ENCODE measurements at regions not wholly inside any gene's neighbourhood (a gene's known extent, or its start where the extent isn't known, plus 50 kb on each side); places are given as distances from the start of the nearest gene placed in this dataset.
"Not testable (repeated sequence)": the region's sequence is repeated elsewhere in the genome, so short reads cannot be mapped to it uniquely, and the experiment has no call there.

DNA sequence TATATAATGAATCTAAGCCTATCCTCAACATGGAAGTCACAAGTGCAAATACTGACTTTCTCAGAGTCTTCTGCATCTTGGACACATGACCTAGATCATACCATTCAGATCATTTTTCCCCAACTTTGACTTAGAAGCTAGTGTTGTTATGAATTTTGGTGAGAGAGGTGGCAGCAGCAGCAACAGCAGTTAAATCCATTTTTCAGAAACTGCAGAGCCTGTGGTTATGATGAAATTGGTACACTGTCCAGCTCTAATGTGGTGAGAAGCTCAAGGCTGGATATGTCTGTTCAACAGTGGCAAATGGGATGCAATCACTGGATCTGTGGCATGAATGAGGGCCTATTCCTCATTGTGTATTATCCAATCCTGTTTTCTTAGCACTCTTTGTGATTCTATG is 290.1 kb upstream of the SATB1 start:
- Mint-ChIP-seq H3K4me3 (peak overlapping the region; percentile 8), H3K36me3 (peaks cover 44% of the 10 kb centered on the region)

DNA sequence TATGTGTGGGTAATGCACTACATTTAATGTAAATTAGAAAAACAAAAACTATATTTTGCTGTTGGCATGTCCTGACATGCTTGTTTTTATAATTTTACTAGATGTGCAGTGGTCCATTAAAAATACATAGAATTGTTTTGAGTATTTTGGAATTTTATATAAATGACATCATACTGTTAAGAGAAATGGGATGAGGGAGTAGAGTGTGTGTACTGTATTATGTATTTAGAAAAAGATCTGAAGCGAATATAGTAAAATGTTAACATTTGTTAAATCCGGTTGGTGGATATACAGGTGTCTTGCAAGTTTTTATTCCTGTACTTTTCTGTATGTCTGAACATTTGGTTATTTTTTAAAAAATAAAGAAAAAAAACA is 288.4 kb upstream of the SATB1 start:
- H3K9me3 Mint-ChIP-seq (ENCODE audit: low read depth) = peaks cover 5% of the 10 kb centered on the region
- H3K27me3 Mint-ChIP-seq = no peaks in the 10 kb centered on the region
- no peak for DNase-seq
- peak overlapping the region; percentile 61 for H3K4me3 Mint-ChIP-seq
- CTCF ChIA-PET = interaction anchor here (1.0 to 3.1 kb wide), 5 partner anchors 11 to 268 kb away, joined by 3 to 13 read pairs (median 9); no protein-coding TSS in a partner anchor
- H3K4me1 Mint-ChIP-seq = peaks cover 84% of the 10 kb centered on the region
- ATAC-seq = no peak
- peak overlapping the region; percentile 97 for H3K27ac Mint-ChIP-seq
- peaks cover 45% of the 10 kb centered on the region for H3K36me3 Mint-ChIP-seq

More for the DNA sequence above, 290.1 kb upstream of the SATB1 start:
- peak overlapping the region; percentile 97 for H3K27ac Mint-ChIP-seq
- H3K4me1 Mint-ChIP-seq = peaks cover 82% of the 10 kb centered on the region
- CTCF ChIA-PET = interaction anchor here (0.7 to 4.3 kb wide), 14 partner anchors 11 to 273 kb away, joined by 3 to 56 read pairs (median 3); no protein-coding TSS in a partner anchor
- H3K9me3 Mint-ChIP-seq (ENCODE audit: low read depth) = peaks cover 4% of the 10 kb centered on the region
- ATAC-seq (no peak), DNase-seq (no peak)
- no peaks in the 10 kb centered on the region for H3K27me3 Mint-ChIP-seq

DNA sequence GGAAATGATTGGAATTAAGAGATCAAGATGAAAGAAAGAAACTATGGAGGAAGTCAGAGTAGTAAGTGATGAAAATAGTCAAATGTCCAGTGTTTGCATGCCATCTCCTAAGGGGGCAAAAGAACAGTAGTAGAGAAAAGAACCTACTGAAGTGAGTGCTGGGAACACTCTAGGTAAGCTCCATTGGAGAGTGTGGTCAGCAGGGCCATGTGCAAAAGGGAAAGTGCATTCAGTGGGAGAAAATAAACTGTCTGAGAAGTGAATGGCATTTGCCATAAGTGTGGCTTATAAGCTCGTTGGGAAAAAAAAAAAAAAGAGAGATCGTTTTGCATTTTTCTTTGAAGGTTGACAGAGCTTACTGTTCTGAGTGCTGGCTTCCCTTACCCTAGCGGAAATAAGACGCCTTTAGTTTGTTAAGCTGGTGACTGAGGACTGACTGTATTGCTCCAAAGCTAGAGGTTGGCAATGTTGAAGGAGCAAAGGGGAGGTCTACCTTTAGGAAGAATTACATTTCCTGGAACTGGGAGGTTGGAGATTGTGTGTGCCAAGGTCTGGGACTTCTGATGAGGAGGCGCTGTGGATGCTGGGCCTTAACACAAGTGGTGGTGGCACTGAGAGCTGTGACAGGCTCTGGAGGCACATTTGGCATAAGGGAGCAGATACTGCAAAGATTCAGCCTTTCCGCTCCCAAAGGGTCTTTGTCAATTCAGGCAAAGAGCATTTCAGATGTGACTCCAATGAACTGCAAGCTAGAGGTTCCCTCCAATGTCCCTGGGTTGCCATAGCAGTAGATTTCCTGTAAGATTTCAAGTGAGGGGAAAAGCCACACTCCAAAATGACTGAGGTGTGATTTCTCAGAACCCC is 287.8 kb upstream of the SATB1 start:
- DNase-seq (peak; percentile 77), ATAC-seq (peak; percentile 67)
- peaks cover 7% of the 10 kb centered on the region for H3K9me3 Mint-ChIP-seq (ENCODE audit: low read depth)
- no peaks in the 10 kb centered on the region for H3K27me3 Mint-ChIP-seq
- H3K4me1 Mint-ChIP-seq = peaks cover 80% of the 10 kb centered on the region
- peak overlapping the region; percentile 97 for H3K27ac Mint-ChIP-seq
- CTCF ChIA-PET = interaction anchor here (0.8 to 3.1 kb wide), 10 partner anchors 12 to 267 kb away, joined by 3 to 13 read pairs (median 4); no protein-coding TSS in a partner anchor
- H3K36me3 Mint-ChIP-seq = peaks cover 48% of the 10 kb centered on the region
- H3K4me3 Mint-ChIP-seq = peak overlapping the region; percentile 61

DNA sequence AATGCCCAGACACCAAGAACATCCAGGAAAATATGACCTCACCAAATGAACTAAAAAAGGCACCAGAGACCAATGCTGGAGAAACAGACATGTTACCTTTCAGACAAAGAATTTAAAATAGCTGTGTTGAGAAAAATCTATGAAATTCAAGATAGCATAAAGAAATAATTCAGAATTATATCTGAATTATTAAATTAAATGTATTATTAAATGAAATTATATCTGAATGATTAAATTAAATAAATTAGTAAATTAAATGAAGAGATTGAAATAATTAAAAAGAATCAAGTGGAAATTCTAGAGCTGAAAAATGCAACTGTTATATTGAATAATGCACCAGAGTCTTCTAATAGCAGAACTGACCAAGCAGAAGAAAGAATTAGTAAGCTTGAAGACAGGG is 279.2 kb upstream of the SATB1 start:
- Mint-ChIP-seq H3K4me1 (peaks cover 24% of the 10 kb centered on the region), H3K36me3 (peaks cover 61% of the 10 kb centered on the region), H3K9me3 (ENCODE audit: low read depth) (peaks cover 23% of the 10 kb centered on the region), H3K27ac (peak overlapping the region; percentile 27), H3K27me3 (no peaks in the 10 kb centered on the region), H3K4me3 (no peak overlapping the region)
- no peak for ATAC-seq
- no peak for DNase-seq
- CTCF ChIA-PET = interaction anchor here (0.7 to 1.3 kb wide), 3 partner anchors 11 to 54 kb away, joined by 3 read pairs; no protein-coding TSS in a partner anchor

DNA sequence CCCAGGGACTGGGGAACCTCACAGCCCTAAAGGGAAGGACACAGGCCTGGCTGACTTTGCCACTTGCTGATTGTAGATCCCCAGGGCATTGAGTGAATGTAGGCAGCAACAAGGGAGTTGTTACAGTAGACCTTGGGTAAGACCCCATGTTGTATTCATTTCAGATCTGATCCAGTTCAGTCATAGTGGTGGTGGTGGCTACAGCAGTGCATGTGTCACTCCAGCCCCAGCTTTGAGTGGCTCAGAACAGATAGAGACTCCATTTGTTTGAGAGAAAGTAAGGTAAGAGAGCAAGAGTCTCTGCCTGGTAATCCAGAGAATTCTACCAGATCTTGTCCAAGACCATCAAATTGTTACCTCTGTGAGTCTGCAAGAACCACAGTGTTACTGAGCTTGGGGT is 278.7 kb upstream of the SATB1 start:
- Mint-ChIP-seq H3K4me1 (peaks cover 19% of the 10 kb centered on the region), H3K4me3 (no peak overlapping the region), H3K36me3 (peaks cover 57% of the 10 kb centered on the region), H3K9me3 (ENCODE audit: low read depth) (peaks cover 21% of the 10 kb centered on the region), H3K27me3 (no peaks in the 10 kb centered on the region), H3K27ac (peak overlapping the region; percentile 27)
- peak; percentile 45 for ATAC-seq
- no peak for DNase-seq
- CTCF ChIA-PET = interaction anchor here (1.1 to 1.3 kb wide), 2 partner anchors 12 to 54 kb away, joined by 3 read pairs; no protein-coding TSS in a partner anchor

DNA sequence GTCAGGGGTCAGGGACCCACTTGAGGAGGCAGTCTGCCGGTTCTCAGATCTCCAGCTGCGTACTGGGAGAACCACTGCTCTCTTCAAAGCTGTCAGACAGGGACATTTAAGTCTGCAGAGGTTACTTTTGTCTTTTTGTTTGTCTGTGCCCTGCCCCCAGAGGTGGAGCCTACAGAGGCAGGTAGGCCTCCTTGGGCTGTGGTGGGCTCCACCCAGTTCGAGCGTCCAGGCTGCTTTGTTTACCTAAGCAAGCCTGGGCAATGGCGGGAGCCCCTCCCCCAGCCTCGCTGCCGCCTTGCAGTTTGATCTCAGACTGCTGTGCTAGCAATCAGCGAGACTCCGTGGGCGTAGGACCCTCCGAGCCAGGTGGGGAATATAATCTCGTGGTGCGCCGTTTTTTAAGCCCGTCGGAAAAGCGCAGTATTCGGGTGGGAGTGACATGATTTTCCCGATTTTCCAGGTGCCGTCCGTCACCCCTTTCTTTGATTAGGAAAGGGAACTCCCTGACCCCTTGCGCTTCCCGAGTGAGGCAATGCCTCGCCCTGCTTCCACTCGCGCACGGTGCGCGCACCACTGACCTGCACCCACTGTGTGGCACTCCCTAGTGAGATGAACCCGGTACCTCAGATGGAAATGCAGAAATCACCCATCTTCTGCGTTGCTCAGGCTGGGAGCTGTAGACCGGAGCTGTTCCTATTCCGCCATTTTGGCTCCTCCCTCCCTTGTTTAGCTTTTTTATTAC is 268.6 kb upstream of the SATB1 start:
- H3K4me1 Mint-ChIP-seq, ATAC-seq, CTCF ChIA-PET, H3K27ac Mint-ChIP-seq, H3K4me3 Mint-ChIP-seq, H3K27me3 Mint-ChIP-seq, DNase-seq: not testable (repeated sequence)
- peaks cover 18% of the 10 kb centered on the region for H3K9me3 Mint-ChIP-seq (ENCODE audit: low read depth)
- H3K36me3 Mint-ChIP-seq = peaks cover 33% of the 10 kb centered on the region

DNA sequence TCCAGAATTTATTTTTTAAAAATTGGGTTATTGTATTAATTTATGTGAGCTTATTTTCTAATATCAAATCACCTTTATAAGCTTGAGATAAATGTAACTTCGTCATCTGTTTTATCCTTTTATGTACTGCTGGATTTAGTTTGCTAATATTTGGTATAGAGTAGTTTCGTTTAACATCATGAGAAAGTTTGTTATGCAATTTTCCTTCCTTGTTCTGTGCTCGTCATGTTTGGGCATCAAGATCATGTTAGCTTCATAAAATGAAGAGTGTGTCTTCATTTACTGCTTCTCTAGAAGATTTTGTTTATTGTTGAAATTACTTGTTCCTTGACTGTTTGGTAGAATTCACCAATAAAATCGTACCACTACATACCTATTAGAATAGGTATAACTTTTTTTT is 262.1 kb upstream of the SATB1 start:
- H3K4me3 Mint-ChIP-seq = no peak overlapping the region
- no peaks in the 10 kb centered on the region for H3K27me3 Mint-ChIP-seq
- H3K9me3 Mint-ChIP-seq (ENCODE audit: low read depth) = peaks cover 12% of the 10 kb centered on the region
- CTCF ChIA-PET = no interaction called here
- no peak overlapping the region for H3K27ac Mint-ChIP-seq
- H3K36me3 Mint-ChIP-seq = peaks cover 48% of the 10 kb centered on the region
- H3K4me1 Mint-ChIP-seq = peaks cover 24% of the 10 kb centered on the region
- ATAC-seq (no peak), DNase-seq (no peak)

DNA sequence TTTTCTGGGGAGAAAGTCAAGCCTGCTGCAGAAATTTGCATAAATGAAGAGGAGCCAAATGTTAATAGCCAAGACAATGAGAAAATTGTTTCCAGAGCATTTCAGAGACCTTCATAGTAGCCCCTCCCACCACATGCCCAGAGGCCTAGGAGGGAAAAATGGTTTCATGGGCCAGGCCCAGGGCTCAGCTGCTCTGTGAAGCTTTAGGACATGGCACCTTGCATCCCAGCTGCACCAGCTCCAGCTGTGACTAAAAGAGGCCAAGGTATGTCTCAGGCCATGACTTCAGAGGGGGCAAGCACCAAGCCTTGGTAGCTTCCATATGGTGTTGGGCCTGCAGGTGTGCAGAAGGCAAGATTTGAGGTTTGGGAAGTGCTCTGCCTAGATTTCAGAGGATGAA is 258.8 kb upstream of the SATB1 start:
- Mint-ChIP-seq H3K9me3 (ENCODE audit: low read depth) (peaks cover 10% of the 10 kb centered on the region), H3K4me3 (no peak overlapping the region), H3K27me3 (no peaks in the 10 kb centered on the region), H3K36me3 (peaks cover 47% of the 10 kb centered on the region), H3K27ac (no peak overlapping the region), H3K4me1 (peaks cover 53% of the 10 kb centered on the region)
- DNase-seq = no peak
- ATAC-seq = no peak
- CTCF ChIA-PET = interaction anchor here (0.7 to 1.5 kb wide), 3 partner anchors 29 to 124 kb away, joined by 3 to 4 read pairs (median 3); no protein-coding TSS in a partner anchor

DNA sequence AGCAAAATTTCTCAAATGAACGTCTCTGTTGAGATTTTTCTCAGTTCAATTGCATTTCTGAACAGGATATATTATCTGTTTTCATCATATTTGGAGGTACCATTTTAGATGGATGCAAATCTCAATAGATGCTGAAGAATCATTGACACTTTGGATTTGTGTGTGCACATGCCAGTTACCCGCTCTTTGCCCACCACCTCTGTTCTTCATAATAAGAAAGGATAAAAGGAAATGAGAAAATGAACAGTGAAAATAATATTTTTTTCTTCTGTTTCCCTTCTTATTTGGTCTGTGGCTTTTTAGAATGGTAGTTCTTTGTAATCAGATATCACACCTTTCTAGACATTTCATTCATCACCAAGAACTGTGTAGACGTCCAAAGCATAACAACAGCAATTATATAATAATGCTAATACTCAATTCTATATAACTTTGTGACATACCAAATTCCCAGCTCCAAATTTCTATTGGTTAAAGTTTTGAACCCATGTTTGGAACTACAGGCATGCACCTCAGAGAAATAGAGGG is 256.7 kb upstream of the SATB1 start:
- H3K4me3 Mint-ChIP-seq = no peak overlapping the region
- no peaks in the 10 kb centered on the region for H3K27me3 Mint-ChIP-seq
- DNase-seq = no peak
- peaks cover 7% of the 10 kb centered on the region for H3K9me3 Mint-ChIP-seq (ENCODE audit: low read depth)
- peak overlapping the region; percentile 81 for H3K27ac Mint-ChIP-seq
- CTCF ChIA-PET = interaction anchor here (1.6 to 1.7 kb wide), 3 partner anchors 30 to 43 kb away, joined by 3 to 5 read pairs (median 3); no protein-coding TSS in a partner anchor
- peaks cover 47% of the 10 kb centered on the region for H3K36me3 Mint-ChIP-seq
- peaks cover 68% of the 10 kb centered on the region for H3K4me1 Mint-ChIP-seq
- ATAC-seq = peak; percentile 21

DNA sequence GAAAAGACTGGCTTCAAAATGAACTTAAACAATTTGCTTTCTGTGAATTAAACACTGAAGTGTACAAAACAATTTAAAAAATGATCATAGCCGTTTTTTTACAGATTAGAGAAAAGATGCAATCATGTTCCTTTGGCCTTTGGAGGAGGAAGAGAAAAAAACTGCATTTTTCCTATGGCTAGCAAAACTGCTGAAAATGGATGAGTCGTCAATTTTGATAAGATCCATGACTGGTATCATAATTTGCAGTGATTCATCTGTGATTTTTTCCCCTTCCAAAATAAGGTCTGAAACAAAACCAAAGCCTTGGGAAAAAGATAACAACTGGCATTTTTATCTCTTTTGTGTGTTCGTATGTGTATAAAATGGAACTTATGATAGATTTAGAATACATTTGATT is 255.6 kb upstream of the SATB1 start:
- Mint-ChIP-seq H3K36me3 (peaks cover 44% of the 10 kb centered on the region), H3K27ac (peak overlapping the region; percentile 81), H3K9me3 (ENCODE audit: low read depth) (peaks cover 4% of the 10 kb centered on the region), H3K4me1 (peaks cover 74% of the 10 kb centered on the region), H3K27me3 (no peaks in the 10 kb centered on the region), H3K4me3 (no peak overlapping the region)
- ATAC-seq = no peak
- CTCF ChIA-PET = interaction anchor here (1.7 kb wide), 1 partner anchor 45 kb away, joined by 3 read pairs; no protein-coding TSS in a partner anchor
- DNase-seq = no peak

DNA sequence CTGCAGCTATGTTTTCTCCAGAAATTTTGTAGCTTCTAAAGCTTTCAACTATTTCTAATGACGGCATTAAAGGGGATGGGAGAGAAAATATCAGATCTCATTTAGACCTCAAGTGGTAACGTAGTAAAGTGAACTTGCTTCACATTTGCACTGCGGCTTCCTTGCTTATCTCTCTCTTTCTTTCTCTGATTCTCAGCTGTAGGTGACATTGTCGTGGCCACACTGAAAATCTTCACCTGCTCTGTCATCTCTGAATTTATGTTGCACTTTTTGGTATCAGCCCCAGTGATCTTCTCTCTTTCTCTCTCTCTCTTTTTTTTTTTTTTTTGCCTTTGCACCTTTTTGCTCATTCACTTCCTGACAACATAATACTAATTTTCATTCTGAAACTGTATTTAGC is 254.1 kb upstream of the SATB1 start:
- ATAC-seq = peak; percentile 79
- Mint-ChIP-seq H3K9me3 (ENCODE audit: low read depth) (no peaks in the 10 kb centered on the region), H3K4me3 (peak overlapping the region; percentile 51), H3K27me3 (no peaks in the 10 kb centered on the region), H3K4me1 (peaks cover 87% of the 10 kb centered on the region), H3K27ac (peak overlapping the region; percentile 89), H3K36me3 (peaks cover 39% of the 10 kb centered on the region)
- peak; percentile 81 for DNase-seq
- CTCF ChIA-PET = interaction anchor here (0.7 to 2.7 kb wide), 11 partner anchors 9 to 1795 kb away, joined by 3 to 14 read pairs (median 5); partner anchors contain the start of gene PLCL2

DNA sequence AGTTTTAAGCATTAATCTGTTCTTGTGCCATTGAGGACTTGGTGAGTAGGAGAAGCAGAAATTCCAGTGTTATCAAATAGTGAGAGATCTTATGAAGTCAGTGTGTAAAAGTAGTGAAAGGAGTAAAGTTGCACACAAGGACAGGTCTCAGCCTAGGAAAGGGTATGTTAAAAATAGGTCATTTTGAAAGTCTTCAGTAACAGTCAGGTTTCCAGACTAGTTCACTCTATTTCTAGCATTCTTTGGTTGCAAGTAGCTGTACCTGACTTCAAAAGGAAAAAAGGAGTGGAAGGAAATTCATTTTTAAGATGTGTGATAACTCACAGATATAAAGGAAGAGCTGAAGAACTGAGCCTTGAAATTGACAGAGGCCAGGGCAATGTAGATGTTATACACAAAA is 250.1 kb upstream of the SATB1 start:
- Mint-ChIP-seq H3K27ac (peak overlapping the region; percentile 58), H3K9me3 (ENCODE audit: low read depth) (no peaks in the 10 kb centered on the region), H3K4me1 (peaks cover 85% of the 10 kb centered on the region), H3K27me3 (no peaks in the 10 kb centered on the region), H3K36me3 (peaks cover 28% of the 10 kb centered on the region), H3K4me3 (no peak overlapping the region)
- no peak for ATAC-seq
- CTCF ChIA-PET = interaction anchor here (0.9 to 2.8 kb wide), 5 partner anchors 17 to 116 kb away, joined by 3 to 7 read pairs (median 4); no protein-coding TSS in a partner anchor
- no peak for DNase-seq

DNA sequence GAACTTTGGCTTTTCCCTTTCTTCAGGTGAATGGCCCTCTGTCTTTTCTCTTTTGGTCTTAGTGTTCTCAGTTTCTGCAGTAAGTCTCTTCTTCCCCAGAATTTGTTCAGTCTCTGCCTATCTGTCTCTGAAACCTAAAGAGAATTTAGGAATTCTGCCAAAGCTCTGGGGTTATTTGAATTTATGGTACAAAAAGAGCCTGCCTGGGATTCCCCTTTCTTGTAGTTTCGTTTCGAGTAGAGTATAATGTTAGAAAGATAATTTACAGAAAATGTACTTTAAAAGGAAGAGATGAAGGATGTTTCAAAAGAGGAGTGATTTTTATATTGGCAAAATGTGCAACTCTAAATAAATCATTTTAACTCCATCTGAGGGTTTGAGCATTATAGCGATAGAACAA is 247.4 kb upstream of the SATB1 start:
- H3K9me3 Mint-ChIP-seq (ENCODE audit: low read depth) = no peaks in the 10 kb centered on the region
- peak overlapping the region; percentile 67 for H3K4me3 Mint-ChIP-seq
- CTCF ChIA-PET = no interaction called here
- H3K27me3 Mint-ChIP-seq = no peaks in the 10 kb centered on the region
- peak overlapping the region; percentile 86 for H3K27ac Mint-ChIP-seq
- ATAC-seq = no peak
- H3K4me1 Mint-ChIP-seq = peaks cover 81% of the 10 kb centered on the region
- H3K36me3 Mint-ChIP-seq = peaks cover 26% of the 10 kb centered on the region
- DNase-seq = no peak
